IPS-15b (cell line): ENCODE measurements at regions not wholly inside any gene's neighbourhood (a gene's known extent, or its start where the extent isn't known, plus 50 kb on each side); places are given as distances from the start of the nearest gene placed in this dataset.
"Not testable (repeated sequence)": the region's sequence is repeated elsewhere in the genome, so short reads cannot be mapped to it uniquely, and the experiment has no call there.

Experiments used
- H3K27me3 ChIP-seq: one replicate; pipeline ENCODE4 v1.6.1; 2013; ENCODE audit warnings: low read length; ENCODE audit not compliant: control insufficient read depth, insufficient read depth
- H3K36me3 ChIP-seq: one replicate; pipeline ENCODE4 v1.6.1; 2013; ENCODE audit warnings: low read length; ENCODE audit not compliant: control insufficient read depth, insufficient read depth
- H3K4me1 ChIP-seq: one replicate; pipeline ENCODE4 v1.6.1; 2013; ENCODE audit warnings: mild to moderate bottlenecking, low read length; ENCODE audit not compliant: control insufficient read depth, insufficient read depth
- H3K4me3 ChIP-seq: one replicate; pipeline ENCODE4 v1.5.1; 2013; ENCODE audit warnings: low read depth, low read length
- H3K9ac ChIP-seq: one replicate; pipeline ENCODE4 v1.6.1; 2013; ENCODE audit warnings: low read depth, mild to moderate bottlenecking, low read length
- H3K9me3 ChIP-seq: one replicate; pipeline ENCODE4 v1.6.1; 2013; ENCODE audit warnings: mild to moderate bottlenecking, low read length; ENCODE audit not compliant: control insufficient read depth, insufficient read depth

- no peaks in the 10 kb centered on the region for H3K9me3 ChIP-seq
- no peak overlapping the region for H3K9ac ChIP-seq
- H3K27me3 ChIP-seq = peaks cover 4% of the 10 kb centered on the region
- H3K4me3 ChIP-seq = no peak overlapping the region
- H3K4me1 ChIP-seq = no peaks in the 10 kb centered on the region
- no peaks in the 10 kb centered on the region for H3K36me3 ChIP-seq
Measured at GRCh38 chr12:131430158-131430742, 280.6 kb upstream of the SFSWAP start.

- H3K36me3 ChIP-seq, H3K27me3 ChIP-seq, H3K9ac ChIP-seq, H3K9me3 ChIP-seq, H3K4me3 ChIP-seq, H3K4me1 ChIP-seq: not testable (repeated sequence)
Measured at GRCh38 chr12:131431126-131431655, 279.7 kb upstream of the SFSWAP start.

GRCh38 chr12:131432532-131433260 is 278.2 kb upstream of the SFSWAP start:
- peaks cover 6% of the 10 kb centered on the region for H3K4me1 ChIP-seq
- H3K36me3 ChIP-seq = no peaks in the 10 kb centered on the region
- no peak overlapping the region for H3K4me3 ChIP-seq
- H3K27me3 ChIP-seq = peaks cover 4% of the 10 kb centered on the region
- no peak overlapping the region for H3K9ac ChIP-seq
- no peaks in the 10 kb centered on the region for H3K9me3 ChIP-seq

GRCh38 chr12:131434208-131435125 is 276.4 kb upstream of the SFSWAP start:
- Histone ChIP-seq H3K9me3 (no peaks in the 10 kb centered on the region), H3K27me3 (peaks cover 4% of the 10 kb centered on the region), H3K4me1 (peaks cover 6% of the 10 kb centered on the region), H3K9ac (no peak overlapping the region), H3K36me3 (no peaks in the 10 kb centered on the region), H3K4me3 (no peak overlapping the region)

GRCh38 chr12:131436922-131437705 is 273.8 kb upstream of the SFSWAP start:
- peaks cover 6% of the 10 kb centered on the region for H3K4me1 ChIP-seq
- no peaks in the 10 kb centered on the region for H3K36me3 ChIP-seq
- H3K9me3 ChIP-seq = no peaks in the 10 kb centered on the region
- no peak overlapping the region for H3K4me3 ChIP-seq
- H3K27me3 ChIP-seq = peaks cover 3% of the 10 kb centered on the region
- H3K9ac ChIP-seq = no peak overlapping the region

- Histone ChIP-seq H3K4me1 (peaks cover 6% of the 10 kb centered on the region), H3K9ac (no peak overlapping the region), H3K4me3 (no peak overlapping the region), H3K36me3 (no peaks in the 10 kb centered on the region), H3K9me3 (no peaks in the 10 kb centered on the region), H3K27me3 (no peaks in the 10 kb centered on the region)
Measured at GRCh38 chr12:131437706-131438492, 273.0 kb upstream of the SFSWAP start.

GRCh38 chr12:131438493-131438835 is 272.4 kb upstream of the SFSWAP start:
- not testable (repeated sequence) for H3K27me3 ChIP-seq, H3K36me3 ChIP-seq, H3K4me3 ChIP-seq, H3K4me1 ChIP-seq, H3K9me3 ChIP-seq, H3K9ac ChIP-seq

- H3K4me1 ChIP-seq = peaks cover 6% of the 10 kb centered on the region
- H3K4me3 ChIP-seq = no peak overlapping the region
- no peaks in the 10 kb centered on the region for H3K9me3 ChIP-seq
- no peaks in the 10 kb centered on the region for H3K27me3 ChIP-seq
- no peaks in the 10 kb centered on the region for H3K36me3 ChIP-seq
- no peak overlapping the region for H3K9ac ChIP-seq
Measured at GRCh38 chr12:131438881-131439280, 272.0 kb upstream of the SFSWAP start.

- not testable (repeated sequence) for H3K4me1 ChIP-seq, H3K4me3 ChIP-seq, H3K36me3 ChIP-seq, H3K9me3 ChIP-seq, H3K9ac ChIP-seq, H3K27me3 ChIP-seq
Measured at GRCh38 chr12:131439752-131440151, 271.1 kb upstream of the SFSWAP start.

- H3K4me3 ChIP-seq, H3K9me3 ChIP-seq, H3K27me3 ChIP-seq, H3K4me1 ChIP-seq, H3K36me3 ChIP-seq, H3K9ac ChIP-seq: not testable (repeated sequence)
Measured at GRCh38 chr12:131440209-131441059, 270.5 kb upstream of the SFSWAP start.
